Retina (tissue), 1 donor: ENCODE measurements at regions not wholly inside any gene's neighbourhood (a gene's known extent, or its start where the extent isn't known, plus 50 kb on each side); places are given as distances from the start of the nearest gene placed in this dataset.

Experiments
- DNase-seq: peaks from one replicate; pipeline ENCODE4 v3.0.0-alpha.2; 2016

DNA sequence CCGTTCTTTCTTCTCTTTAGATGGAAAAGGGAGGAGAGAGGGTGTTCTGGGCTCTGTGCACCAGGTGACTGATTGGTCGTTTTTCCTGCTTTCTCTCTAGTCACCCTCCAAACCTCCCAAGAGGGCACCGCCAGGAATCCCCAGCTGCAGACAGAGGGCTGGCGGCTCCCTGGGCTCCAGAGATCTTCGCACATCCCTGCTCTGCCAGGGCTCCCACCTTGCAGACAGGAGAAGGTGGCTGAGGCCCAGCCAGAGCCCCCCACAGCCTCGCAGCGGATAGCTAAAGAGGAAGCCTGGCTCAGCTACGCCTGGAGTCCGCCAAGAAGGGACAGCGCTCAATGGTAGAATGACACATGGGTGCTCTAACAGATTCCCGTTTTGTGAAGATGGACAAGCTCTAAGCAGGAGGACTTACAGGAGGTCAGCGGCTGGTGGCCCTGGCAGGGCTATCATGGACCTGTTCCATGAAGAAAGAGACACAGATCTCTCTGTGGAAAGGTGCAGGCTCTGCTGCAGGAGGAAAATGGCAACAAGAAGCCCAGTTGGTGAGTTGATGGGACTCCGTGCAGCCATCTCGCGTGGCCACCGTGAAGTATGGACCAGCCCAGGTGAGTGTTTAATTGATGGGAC lies 976.9 kb downstream of the BRD1 start:
- no peak for DNase-seq

GRCh38 chr22:48849963-48850657 lies 977.6 kb downstream of the BRD1 start:
- DNase-seq, result no peak

- no peak for DNase-seq
These were observed 978.3 kb downstream of the BRD1 start for GRCh38 chr22:48849219-48849912.

- no peak for DNase-seq
These were observed 981.5 kb downstream of the BRD1 start for GRCh38 chr22:48846200-48846599.

GRCh38 chr22:48845356-48845936 lies 982.2 kb downstream of the BRD1 start:
- no peak for DNase-seq

DNA sequence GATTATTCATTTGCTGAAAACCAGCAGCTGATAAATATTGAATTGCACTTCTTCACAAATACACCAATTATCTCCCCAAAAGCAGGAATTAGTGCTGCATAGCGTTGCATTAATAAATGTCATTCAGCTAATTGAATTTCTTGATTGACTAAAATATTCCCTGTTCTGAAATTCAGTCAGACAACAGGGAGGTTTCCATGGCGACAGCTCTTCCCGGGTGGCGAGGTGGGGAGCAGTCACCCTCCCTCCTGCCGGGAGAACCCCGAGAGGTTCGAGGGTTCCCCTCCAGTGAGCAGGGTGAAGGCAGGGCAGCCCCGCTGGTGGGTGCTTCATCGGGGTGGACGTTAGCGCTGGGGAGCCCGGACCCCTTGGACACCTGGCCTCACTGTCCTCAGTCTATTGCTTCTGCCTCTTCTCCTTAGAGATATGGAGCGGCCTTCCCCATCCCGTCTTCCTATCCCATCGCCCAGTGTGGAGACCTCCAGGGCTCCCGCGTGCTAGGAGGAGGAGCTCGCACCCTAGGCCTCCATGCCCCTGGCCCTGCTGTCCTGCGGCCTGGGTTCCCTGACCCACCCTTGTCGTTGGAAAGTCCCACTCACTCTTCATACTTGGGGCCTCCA lies 983.5 kb downstream of the BRD1 start:
- DNase-seq, result no peak

DNA sequence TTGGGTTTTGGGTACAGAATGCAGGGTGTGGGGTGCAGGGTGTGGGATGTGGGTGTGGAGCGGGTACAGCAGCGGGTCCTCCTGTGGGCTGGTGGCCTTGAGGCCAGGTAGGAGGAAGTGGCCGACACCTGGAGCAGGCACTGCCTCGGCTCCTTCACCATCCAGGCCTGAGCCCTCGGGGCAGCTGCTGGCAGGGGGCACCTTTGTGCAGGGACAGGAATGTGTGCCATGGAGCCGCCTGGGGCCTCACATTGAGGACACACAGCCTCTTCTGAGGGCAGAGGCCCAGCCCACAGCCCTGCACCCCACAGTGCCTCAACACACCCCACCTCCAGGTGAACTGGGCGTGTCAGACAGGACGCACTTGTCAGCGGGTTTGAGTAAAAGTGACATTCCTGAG lies 984.0 kb downstream of the BRD1 start:
- no peak for DNase-seq

DNA sequence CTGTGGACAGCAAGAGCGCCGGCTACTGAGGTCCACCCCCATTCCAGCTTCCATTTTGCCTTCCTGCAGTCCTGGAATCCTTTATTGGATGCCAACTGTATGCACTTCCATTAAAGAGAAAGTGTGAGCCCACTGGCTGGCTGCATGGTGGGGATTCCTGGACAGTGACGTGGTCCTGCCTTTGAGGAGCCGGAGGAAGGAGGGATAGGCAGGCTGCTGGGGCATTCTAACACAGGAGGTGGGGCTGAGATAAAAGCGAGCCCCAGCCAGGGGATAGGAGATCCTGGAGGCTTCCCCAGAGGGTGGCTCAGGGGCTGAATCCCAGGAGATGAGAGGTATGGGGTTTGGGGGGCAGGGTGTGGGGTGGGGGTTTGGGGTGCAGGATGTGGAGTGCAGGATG lies 984.7 kb downstream of the BRD1 start:
- no peak for DNase-seq

- DNase-seq, result no peak
These were observed 985.1 kb downstream of the BRD1 start for GRCh38 chr22:48842583-48842945.

GRCh38 chr22:48841881-48842582 lies 985.6 kb downstream of the BRD1 start:
- DNase-seq, result no peak

DNA sequence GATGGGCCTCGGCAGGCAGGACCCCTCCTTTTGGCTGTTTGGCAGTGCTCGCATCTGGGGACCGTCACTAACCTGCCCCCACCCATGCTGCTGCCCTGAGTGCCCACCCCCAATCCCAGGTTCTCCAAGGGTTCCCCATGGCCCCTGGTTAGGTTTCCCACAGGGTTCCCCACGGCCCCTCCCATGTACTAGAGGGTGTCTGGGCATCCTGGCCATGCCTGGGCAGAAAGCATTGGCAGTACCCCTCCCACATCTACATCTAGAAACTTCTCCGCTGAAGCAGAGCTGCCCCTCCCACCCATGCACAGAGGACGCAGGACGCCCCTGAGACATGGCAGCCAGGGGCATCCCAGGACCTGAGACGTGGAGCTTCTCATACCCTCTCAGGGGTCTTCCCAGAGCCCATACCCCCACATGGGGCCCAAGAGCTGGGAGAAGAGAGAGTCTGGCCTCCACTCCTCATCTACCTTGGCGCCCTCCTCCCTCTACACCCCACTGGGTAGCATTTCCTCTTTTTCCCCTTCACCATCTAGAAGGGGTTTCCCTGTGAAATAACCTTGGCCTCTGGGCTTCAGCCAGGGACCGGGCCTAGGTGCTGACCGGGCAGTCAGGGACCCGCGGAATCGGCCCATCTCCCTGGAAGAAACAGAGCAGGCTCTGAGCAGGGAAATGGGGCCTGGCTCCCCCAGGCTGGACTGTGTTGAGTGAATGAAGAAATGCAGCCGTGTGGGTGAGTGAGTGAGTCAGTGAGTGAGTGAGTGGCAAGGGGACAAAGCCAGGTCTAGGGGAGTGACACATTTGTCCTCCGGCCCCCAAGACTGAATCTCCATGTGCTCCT lies 987.3 kb downstream of the BRD1 start:
- no peak for DNase-seq

- no peak for DNase-seq
These were observed 988.6 kb downstream of the BRD1 start for GRCh38 chr22:48838846-48839730.

GRCh38 chr22:48838376-48838775 lies 989.3 kb downstream of the BRD1 start:
- no peak for DNase-seq

DNA sequence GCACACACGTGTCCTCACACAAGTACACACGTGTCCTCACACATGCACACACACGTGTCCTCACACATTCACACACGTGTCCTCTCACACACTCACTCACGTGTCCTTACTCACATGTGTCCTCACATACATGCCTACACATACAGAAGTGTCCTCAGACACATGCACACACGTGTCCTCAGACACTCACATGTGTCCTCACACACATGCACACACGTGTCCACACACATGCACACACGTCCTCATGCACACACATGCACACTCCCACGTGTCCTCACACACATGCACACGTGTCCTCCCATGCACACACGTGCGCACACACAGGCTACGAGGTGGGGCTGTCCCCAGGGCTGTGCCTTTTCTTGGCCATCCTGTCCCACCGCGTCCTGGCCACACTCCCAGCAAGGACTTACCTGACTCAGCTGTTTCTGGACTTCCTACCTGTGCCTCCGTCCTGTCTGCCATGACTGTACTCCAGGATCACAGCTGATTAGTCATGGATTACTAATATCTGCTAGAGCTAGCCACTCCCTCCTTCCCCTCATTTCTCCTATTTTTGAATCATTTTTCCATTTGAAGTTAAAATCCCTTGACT lies 990.2 kb downstream of the BRD1 start:
- DNase-seq, result no peak

- no peak for DNase-seq
These were observed 990.9 kb downstream of the BRD1 start for GRCh38 chr22:48836673-48837340.

DNA sequence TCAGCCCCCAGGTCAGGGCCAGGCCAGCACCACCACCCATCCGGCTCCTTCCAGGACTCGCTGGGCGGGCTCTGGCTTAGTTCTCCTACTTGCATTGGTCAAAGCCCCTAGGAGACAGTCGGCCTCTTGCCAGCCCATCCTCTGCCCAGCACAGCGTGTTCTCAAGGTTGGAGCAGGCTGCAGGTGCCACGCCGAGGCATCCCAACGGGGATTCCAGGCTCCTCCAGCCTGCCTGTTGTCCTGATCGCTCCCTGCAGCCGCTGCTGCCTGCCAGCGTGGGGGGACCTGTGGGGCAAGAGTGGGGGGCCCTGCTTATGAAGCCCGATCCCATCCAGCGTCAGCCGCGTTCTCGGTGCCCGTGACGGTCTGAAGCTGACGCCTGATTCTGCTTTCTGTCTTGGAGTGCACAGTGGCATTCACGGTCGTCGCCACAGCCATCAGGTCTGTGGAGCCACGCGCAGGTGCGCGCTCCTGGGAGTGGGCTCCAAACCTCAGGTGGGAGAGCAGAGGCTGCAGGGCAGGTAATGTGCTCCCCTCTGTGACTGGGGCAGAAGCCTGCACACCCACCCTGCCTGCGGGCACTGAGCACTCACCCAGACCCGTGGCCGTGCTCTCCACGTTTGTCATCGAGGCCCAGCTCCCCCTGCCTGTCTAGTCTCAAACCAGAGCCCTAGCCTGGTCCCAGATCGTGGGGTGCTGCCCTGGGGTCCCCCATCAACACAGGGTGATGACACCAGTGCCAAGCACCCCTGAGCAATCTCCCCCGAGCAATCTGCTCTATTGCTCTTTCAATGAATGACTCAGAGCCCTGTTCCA lies 991.6 kb downstream of the BRD1 start:
- no peak for DNase-seq

DNA sequence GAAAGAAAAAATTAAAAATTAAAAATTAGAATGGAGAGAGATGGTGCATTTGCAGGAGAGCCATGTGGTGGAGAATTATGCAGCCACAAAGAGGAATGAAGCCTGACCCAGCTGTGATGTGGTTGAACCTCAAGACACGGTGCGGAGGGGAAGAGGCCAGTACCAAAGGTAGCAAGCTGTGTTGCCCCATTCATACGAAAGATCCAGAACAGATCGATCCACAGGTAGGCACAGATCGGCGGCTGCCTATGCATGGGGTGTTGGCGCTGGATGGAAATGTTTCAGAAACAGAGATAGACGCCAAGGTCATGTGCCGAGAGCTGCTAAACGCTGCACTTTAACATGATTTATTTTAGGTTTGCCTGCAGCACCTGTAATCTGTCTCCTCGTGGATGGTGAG lies 992.3 kb downstream of the BRD1 start:
- no peak for DNase-seq

DNA sequence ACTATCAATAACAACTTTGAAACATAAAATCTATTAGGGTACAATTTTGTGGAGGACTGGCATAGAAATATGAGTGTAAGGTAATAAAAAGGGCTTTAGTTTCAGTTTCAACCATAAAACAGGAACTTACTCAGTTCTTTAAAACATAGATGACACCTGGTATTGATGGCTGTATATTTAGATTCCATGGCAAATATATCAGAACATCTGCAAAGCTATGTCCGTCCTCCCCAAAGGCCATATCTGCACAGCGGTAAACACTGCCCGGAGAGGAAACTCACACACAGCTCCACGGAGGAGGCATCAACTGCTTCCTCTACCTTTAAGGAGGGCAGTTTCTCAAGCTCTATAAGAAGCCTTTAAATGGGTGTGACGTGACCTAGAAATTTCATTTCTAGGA lies 993.3 kb downstream of the BRD1 start:
- DNase-seq, result no peak

DNA sequence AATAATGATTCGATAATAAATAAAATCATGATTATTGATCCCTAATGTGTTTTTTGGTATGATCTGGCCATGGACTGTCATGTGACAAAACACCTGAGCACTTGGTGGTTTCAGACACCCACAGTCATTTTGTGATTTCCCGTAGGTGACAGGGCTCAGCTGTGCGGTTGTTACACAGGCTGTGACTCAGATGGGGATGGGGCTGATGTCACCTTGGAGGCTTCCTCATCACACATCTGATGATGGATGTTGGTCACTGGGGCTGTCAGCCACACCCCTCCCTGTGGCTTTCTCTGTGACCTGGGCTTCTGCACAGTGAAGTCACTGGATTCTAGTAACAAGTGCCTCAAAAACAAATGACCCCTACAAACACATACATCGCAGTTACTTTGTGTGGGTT lies 995.1 kb downstream of the BRD1 start:
- DNase-seq, result no peak
